DMS 273 treated with DMSO at 0.1 percent for 48 hours (cell line): ENCODE measurements at regions not wholly inside any gene's neighbourhood (a gene's known extent, or its start where the extent isn't known, plus 50 kb on each side); places are given as distances from the start of the nearest gene placed in this dataset.
"Not testable (repeated sequence)": the region's sequence is repeated elsewhere in the genome, so short reads cannot be mapped to it uniquely, and the experiment has no call there.

Experiments
- DNase-seq: peaks from one replicate; lab custom pipeline; 2025; lab: John Stamatoyannopoulos, UW

DNA sequence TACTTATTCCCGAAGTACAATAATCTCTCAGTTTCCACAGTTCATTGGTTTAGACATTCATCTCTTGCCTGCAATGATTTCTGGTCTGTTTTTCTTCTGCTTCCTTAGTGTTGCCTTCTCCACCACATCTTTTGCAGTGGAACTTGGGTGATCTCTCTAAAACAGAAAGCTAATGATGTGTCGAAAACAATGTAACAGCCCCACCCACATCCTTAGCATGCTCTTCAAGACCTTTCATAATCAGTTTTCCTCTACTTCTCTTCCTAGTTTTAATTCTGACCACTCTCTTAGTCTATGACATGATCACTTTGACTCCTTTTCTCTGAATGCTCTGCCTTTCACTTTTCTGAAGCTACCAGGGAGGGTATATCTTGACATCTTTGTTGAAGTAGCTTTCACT is 1007.9 kb upstream of the CITED2 start:
- DNase-seq, result no peak

DNA sequence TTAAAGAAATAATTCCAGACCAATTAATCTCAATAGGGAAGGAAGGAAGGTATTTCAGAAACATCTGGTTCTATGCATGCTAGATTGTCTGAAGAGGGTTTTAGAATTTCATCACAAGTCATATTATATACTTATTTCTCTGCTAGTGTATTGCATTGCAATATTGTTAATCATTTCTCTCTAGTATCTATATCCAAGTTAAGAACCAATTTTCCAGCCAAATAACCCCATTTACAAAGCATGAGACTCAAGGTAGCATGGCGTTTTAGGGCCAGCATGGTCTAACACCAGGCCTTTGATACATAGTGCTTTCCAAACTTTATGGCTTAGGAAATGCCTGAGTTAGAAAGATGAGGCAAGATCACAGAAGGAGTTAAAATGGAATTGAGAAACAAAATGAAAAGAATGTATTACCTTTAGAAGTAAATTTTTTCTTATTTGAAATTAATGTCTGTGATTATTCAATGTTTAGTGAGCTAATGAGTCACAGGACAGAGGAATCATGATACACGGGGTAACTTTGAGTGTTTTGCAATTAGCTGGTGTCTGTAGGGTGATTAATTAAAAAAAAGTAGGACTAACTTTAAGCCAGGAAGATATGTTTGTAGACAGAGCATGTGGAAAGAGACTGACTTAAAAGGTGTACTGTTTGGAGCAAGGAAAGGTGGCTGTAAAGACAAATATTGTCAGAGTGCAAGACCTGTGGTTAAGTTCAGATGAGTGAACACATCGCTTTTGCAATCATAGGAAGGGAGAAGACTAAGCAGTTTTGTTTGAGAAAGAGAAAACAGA is 1006.2 kb upstream of the CITED2 start:
- no peak for DNase-seq

DNA sequence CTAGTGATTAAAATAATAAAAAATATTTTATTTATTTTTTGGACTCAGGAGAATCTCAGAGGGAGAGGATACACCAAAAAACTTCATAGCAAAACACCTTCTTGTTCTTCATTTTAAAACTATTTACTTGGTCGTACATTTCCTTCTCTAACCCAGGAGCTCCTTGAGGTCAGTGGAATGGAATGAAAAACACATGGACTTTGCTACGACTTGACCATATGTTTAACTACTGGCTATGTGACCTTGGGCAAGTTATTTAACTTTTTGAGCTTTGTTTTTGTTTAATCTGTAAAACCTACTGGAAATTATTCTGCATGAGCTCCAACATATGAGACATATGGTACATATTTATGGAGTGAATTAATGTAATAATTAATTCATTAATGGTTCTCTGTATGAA is 1005.5 kb upstream of the CITED2 start:
- DNase-seq, result peak; percentile 64

DNA sequence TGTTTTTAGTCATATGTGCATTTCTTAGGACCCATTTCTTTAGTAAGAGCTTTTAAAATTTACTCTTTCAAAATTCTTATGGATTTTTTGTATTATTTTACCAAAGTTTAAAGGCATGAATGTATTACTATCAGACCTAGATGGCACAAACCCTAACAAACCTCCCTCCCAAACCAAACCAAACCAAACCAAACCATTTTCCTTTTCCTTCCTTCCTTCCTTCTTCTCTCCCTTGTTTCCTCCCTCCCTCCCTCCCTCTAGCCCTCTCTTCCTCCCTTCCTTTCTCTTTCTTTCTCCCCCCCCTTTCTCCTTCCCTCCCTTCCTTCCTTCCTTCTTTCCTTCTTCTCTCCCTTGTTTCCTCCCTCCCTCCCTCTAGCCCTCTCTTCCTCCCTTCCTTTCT is 1001.8 kb upstream of the CITED2 start:
- no peak for DNase-seq

DNA sequence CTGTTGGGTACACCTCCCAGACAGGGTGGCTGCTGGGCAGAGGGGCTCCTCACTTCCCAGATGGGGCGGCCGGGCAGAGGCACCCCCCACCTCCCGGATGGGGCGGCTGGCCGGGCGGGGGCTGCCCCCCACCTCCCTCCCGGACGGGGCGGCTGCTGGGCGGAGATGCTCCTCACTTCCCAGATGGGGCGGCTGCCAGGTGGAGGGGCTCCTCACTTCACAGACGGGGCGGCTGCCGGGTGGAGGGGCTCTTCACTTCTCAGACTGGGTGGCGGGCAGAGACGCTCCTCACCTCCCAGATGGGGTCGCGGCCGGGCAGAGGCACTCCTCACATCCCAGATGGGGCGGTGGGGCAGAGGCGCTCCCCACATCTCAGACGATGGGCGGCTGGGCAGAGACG is 999.3 kb upstream of the CITED2 start:
- not testable (repeated sequence) for DNase-seq

DNA sequence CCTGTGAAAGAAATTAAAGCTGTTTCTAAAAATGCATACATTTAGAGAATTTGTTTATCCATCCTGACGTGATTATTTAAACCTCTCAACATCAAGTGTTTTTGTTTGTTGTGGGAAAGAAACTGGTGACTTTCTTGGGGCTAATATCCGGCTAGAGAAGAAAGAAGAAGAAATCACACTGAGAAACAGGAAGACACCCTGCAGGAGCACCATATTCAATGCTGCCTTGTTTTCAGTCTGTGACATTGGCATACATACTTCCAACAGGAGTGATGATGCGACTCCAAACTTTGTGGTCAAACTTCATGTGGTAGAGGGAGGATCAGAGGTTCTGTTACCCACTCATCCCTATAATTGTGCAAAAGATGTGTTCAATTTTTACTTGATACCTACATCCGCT is 997.6 kb upstream of the CITED2 start:
- DNase-seq, result no peak

DNA sequence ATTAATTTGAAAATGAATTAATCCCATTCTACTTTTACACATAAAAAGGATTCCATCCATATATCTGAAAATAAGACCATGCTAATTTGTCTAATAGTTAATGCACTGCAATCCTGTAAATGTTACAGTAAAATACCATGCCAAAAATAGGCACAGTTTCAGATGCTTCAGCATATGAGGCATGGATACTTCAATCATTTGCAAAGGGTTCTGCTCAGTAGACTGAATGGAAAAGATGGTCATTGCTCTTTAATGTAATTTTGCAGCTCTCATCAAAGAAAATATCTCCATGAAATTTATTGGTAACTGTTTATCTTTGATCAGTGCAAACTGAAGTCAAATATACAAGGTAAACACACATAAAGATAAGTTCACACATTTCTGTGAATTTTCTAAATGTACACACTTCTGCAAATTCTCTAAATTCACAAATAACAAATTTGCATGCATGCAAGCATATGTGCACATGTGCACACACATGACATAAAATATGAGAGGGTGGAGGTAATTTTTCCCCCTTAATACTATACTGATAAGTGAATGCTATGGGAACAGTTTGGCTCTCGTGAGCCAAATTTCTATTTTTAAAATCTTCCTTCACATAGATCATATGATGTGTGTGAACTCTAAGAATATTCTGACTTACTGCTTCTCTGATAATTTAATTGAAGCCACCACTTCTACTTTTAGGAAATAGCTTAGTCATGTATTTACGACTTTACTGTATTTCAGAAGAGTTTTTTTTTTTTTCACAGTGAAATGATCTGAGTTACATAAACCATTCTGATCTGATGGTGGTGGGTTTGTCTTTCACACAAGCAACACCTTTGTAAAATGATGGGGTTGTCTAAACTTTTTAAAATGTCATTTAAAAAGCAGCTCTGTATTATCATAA is 996.8 kb upstream of the CITED2 start:
- no peak for DNase-seq

DNA sequence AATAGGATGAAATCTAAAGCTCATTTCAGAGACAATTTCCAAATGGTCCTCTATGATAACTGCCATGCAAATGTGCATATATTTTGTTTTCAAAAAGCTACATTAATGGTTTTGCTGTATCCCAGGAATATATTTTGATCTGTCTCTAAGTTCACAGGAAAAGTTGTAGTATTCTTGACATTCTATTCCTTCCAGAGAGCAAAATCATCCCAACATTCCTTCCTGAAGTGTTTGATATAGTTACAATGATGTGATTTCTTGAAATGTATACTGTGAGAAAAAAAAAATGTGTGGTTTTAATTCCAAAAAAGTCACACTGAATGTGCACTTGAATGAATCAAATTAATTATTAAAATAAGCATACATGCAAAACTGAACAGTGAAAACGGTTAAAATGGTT is 996.0 kb upstream of the CITED2 start:
- no peak for DNase-seq

DNA sequence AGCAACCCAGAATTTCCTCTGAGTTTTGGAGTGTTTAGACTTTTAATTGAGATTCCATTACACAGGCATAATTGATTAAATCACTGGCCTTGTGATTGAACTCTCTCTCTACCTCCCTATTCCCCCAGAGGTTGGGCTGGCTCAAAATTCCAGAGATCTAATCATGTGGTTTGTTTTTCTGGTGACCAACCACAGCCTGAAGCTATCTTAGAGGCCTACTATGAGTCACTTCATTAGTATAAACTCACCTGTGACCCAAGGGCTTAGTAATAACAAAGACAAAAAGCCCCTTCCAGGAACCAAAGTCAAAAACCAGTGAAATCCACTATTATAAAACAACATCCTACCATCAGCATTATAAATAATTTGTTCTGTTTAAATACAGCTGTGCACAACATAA is 992.5 kb upstream of the CITED2 start:
- no peak for DNase-seq

DNA sequence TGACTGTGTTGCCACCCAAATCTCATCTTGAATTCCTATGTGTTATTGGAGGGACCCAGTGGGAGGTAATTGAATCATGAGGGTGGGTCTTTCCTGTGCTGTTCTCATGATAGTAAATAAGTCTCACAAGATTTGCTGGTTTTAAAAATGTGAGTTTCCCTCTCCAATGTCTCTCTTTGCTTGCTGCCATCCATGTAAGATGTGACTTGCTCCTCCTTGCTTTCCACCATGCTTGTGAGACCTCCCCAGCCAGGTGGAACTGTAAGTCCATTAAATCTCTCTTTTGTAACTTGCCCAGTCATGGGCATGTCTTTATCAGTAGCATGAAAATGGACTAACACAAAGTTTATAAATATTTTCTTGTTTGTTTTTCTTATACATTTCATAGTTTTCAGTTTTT is 990.5 kb upstream of the CITED2 start:
- DNase-seq, result no peak

DNA sequence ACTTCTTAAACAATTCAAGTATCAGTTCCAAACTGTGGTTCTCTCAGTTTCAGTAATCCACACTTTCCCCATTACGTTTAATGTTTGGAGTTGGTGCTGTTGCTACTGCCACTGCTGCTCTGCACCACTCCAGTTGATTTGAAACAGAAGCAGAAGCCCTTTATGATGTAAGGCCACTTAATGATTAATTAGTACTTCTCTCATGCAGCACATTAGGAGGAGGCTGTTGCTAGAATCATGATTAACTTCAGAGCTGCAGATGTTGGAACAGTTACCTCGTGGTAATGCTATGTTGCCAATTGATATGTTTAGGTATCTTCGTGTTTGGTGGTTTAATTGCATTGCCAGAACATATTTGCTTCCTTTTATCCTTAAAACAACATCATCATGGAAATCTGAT is 986.2 kb upstream of the CITED2 start:
- DNase-seq, result no peak

DNA sequence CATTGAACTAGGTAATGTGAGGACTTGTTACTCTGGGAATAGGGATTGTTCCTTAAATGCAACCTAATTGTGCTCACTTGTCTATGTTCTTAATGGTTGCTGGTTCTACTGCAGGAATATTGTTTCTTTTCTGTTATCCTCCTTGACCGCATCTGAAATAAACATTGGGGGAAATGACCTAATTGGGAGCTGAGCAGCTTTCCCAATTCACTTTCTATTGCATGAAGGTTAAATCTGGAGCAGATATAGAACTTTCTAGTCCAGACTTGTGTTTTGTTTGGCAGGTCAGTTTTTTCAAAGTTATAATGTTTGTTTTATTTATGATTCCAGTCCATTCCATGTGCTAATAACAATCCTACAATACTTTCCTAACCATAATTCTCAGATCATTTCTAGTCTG is 981.0 kb upstream of the CITED2 start:
- no peak for DNase-seq

DNA sequence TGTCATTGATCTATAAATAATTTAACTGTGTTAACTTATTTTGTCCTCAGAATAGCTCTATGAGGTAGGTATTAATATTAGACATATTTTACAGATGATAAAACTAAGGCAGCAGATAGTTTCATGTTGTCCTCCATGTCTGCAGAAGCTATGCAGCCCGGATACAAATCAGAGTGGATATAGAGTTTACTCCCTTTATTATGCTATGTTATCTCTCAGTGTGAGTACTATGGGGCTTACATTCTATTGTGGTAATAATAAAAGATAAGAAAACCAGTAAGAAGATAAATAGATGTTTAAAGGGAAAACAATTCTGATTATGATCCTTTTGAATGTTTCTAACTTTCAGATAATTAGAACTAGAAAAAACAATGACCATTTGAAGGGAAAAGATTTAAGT is 979.8 kb upstream of the CITED2 start:
- no peak for DNase-seq

DNA sequence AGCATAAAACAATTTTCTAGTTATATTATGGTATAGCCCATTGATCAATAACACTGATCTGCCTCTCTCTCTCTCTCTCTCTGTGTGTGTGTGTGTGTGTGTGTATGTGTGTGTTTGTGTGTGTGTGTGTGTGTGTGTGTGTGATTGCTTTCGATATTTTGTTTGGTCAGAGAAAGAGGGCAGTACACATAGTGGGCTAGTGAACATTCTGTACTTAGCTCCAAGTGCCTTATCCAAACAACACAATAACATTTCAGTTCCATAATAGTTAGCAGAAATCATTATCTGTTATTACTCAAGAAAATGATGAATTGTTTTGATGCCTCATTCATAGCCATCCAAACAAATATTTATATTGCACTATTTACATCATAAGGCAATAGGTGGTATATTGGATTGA is 979.1 kb upstream of the CITED2 start:
- DNase-seq, result no peak

DNA sequence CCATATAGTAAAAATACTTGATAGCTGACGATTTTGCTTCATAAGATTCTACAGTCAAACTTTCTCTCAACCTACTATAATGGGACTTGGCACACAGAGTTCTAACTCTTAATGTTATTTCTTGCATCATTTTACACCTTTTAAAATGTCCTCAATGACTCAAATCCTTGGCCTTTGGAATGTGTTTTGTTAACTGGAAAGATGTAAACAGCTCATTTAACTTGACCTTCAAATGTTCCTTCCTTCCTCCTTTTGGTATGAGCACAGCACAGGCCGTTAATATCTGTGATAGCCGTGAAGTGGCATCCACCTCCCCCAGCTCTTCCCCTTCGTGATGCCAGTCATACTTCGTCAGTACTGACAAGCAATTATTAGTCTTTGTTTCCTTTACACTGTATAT is 972.0 kb upstream of the CITED2 start:
- no peak for DNase-seq

DNA sequence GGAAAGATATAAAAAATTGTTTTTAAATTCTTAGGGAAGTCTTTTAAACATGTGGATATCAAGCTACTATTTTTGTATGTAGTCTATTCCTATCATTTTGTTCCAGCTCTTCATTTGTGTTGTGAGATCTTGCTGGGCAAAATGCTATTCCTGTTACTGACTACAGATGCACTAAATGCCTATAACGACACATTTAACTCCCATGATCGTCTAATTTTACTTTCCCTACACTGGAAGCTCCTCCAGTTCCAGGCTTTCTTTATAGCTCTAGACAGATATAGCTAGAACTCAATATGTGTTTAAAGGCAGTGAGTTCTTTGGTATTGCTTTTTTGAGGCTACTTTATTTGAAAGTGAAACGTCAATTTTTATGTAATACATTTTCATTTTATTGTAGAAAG is 971.5 kb upstream of the CITED2 start:
- DNase-seq, result no peak

DNA sequence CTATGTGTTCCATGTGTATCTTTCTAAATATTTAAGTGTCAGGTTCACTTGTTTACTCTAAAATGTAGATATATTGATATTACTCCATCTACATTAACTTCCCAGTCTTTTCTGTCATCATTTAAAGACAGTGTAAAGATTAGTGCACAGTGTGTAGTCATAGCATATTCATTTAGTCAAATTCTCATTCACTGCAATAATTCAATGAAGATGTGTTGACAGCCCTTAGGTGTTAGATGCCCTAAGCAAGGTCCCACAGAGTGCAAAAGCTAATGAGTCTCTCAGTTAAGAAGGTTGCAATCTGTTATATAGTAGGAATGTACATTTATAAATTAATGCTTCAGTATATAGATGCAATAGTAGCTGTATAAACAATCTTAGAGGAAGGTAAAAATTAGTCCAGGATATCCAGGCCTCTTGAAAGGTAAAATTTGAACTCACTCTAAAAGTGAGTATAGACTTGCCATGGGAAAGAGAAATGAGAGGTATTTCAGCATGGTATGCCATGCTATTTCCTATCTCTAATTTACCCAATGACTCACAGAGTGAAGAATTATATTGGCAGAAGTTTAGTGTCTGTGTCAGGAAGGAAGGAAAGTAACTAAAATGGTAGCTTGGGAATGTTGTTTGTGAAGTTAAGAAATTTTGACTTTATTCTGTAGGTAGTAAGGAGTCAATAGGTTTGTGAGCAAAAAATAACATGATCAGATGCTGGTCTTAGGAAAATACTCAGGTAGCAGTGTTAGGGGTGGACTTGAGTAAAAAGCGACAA is 969.9 kb upstream of the CITED2 start:
- DNase-seq, result no peak

DNA sequence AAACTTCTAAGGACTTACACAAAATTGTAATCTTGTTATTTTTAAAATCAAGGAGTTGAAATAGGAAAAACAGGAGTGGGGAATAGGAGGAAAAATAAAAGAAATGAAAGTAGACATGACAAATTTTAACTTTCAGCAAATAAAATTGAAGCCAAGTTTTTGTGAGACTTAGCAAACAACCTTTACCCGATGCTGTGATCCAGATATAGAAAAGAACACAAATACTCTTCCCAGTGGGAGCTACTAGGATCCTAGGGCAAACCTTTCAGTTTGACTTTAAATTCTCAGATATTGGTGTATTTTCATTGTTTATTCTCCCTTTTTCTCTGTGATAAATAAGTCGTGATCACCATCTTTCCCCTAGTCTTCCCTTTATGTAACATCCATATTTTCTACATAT is 968.7 kb upstream of the CITED2 start:
- no peak for DNase-seq

DNA sequence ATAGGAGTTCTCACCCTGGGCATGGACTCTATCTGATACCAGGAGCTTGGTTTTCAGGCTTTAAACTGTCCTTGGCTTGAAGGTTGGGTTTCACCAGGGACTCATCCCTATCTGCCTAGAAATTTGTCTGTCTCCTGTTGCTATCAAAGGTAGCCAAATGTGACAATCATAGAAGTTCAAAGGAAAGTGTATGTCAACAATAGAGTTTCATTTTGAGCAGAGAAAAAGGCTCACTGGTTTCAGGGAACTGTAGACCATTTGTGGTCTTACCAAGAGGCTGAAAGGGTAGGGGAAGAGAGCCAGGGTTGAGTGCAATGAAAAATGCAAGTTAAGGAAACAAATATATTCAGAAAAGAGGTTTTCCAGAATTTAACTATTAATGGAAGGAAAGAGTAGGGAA is 966.8 kb upstream of the CITED2 start:
- DNase-seq, result no peak

DNA sequence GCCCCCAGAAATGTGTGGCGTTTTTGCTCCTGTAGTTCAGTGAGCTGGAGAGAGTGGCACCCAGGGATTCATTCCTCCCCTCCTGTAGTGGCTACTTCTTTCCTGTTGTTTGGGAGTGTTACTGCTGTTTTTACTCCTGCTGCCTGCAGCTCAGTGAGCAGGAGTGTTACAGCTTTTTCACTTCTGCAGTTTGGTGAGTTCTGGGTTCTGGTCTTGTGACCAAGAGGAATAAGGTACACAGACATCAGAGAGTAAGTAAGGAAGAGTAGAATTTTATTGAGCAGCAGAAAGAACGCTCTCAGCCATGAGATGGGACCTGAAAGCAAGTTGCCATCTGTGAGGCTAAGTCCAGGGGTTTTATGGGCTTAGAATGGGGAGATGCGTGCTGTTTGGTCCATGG is 966.3 kb upstream of the CITED2 start:
- DNase-seq, result no peak

DNA sequence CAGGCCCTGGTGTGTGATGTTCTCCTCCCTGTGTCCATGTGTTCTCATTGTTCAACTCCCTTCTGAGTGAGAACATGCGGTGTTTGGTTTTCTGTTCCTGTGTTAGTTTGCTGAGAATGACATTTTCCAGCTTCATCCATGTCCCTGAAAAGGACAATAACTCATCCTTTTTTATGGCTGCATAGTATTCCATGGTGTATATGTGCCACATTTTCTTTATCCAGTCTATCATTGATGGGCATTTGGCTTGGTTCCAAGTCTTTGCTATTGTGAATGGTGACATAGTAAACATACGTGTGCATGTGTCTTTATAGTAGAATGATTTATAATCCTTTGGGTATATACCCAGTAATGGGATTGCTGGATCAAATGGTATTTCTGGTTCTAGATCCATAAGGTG is 964.6 kb upstream of the CITED2 start:
- not testable (repeated sequence) for DNase-seq

DNA sequence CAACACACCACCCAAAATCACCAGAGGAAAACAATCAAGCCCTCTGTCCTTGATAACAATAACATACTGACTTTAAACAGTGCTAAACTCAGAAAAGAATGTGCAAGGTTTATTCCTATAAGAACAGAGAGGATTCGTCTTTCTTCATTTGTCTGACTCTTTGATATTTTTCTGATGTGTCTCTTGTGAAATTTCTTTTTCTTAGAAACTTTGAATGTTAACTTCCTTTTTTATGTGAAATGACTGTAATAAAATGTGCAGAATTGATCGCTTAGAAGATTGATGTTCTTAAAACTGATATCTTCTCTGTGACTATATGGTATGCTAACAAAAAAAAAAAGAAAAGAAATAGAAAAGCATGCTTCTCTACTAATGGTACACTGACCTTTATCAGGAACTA is 947.4 kb upstream of the CITED2 start:
- DNase-seq, result no peak
